Loucy (cell line): ENCODE measurements at regions not wholly inside any gene's neighbourhood (a gene's known extent, or its start where the extent isn't known, plus 50 kb on each side); places are given as distances from the start of the nearest gene placed in this dataset.

Source experiments
- H2AFZ ChIP-seq: fragments of 200-600 bp; sonication (generic); 2 replicates; pipeline ENCODE4 v1.6.0; 2016; ENCODE audit warnings: antibody characterized with exemption, mild to moderate bottlenecking, low read length, moderate library complexity
- H3F3A ChIP-seq: fragments of 200-600 bp; 2 replicates; pipeline ENCODE4 v1.6.0; 2016; ENCODE audit warnings: antibody characterized with exemption, low read depth, mild to moderate bottlenecking
- H3K27me3 ChIP-seq: fragments of 200-600 bp; sonication (generic); 2 replicates; pipeline ENCODE4 v1.6.1; 2014; ENCODE audit warnings: low read length, mild to moderate bottlenecking; ENCODE audit not compliant: insufficient read depth, poor library complexity, severe bottlenecking
- H3K36me3 ChIP-seq: fragments of 200-600 bp; sonication (generic); 2 replicates; pipeline ENCODE4 v1.6.1; 2016; ENCODE audit warnings: low read length; ENCODE audit not compliant: insufficient read depth
- H3K4me1 ChIP-seq: fragments of 200-600 bp; sonication (generic); 2 replicates; pipeline ENCODE4 v1.5.1; 2014; ENCODE audit warnings: low read length, mild to moderate bottlenecking; ENCODE audit not compliant: insufficient read depth, poor library complexity, severe bottlenecking
- H3K4me2 ChIP-seq: fragments of 200-600 bp; sonication (generic); 2 replicates; pipeline ENCODE4 v1.6.0; 2014; ENCODE audit warnings: antibody characterized with exemption, low read length, low read depth, mild to moderate bottlenecking; ENCODE audit not compliant: poor library complexity, severe bottlenecking
- H3K4me3 ChIP-seq: fragments of 200-600 bp; sonication (generic); 2 replicates; pipeline ENCODE4 v1.5.1; 2014; ENCODE audit warnings: low read length, mild to moderate bottlenecking, mixed read lengths; ENCODE audit not compliant: poor library complexity, severe bottlenecking
- H3K79me2 ChIP-seq: fragments of 200-600 bp; sonication (generic); 2 replicates; pipeline ENCODE4 v1.6.1; 2014; ENCODE audit warnings: low read length; ENCODE audit not compliant: insufficient read depth
- H3K9ac ChIP-seq: fragments of 200-600 bp; sonication (generic); 2 replicates; pipeline ENCODE4 v1.6.0; 2014; ENCODE audit warnings: mild to moderate bottlenecking, low read depth, low read length, moderate library complexity; ENCODE audit not compliant: poor library complexity, severe bottlenecking
- H3K9me2 ChIP-seq: fragments of 200-600 bp; sonication (generic); replicated peaks from 2 replicates; pipeline ENCODE4 v1.6.1; 2016; ENCODE audit warnings: low read depth, low read length, mixed read lengths
- H3K9me3 ChIP-seq: fragments of 200-600 bp; sonication (generic); 2 replicates; pipeline ENCODE4 v1.6.1; 2014; ENCODE audit warnings: mild to moderate bottlenecking, antibody characterized with exemption, low read length, low read depth; ENCODE audit not compliant: insufficient read depth
- H4K20me1 ChIP-seq: fragments of 200-600 bp; sonication (generic); 2 replicates; pipeline ENCODE4 v1.6.0; 2014; ENCODE audit warnings: antibody characterized with exemption, low read length, mild to moderate bottlenecking; ENCODE audit not compliant: insufficient read depth, poor library complexity, severe bottlenecking
- EZH2phosphoT487 ChIP-seq: fragments of 200-600 bp; IDR thresholded peaks from 2 replicates; pipeline ENCODE4 v1.6.1; 2018; ENCODE audit warnings: antibody characterized with exemption, mild to moderate bottlenecking, moderate library complexity, borderline replicate concordance
- TF ChIP-seq, protein P1 (sequence below): fragments of 200-600 bp; sonication (generic); conservative IDR thresholded peaks from 2 replicates; pipeline ENCODE4 v1.5.1; 2014; ENCODE audit warnings: mild to moderate bottlenecking, antibody characterized with exemption, low read length

DNA sequence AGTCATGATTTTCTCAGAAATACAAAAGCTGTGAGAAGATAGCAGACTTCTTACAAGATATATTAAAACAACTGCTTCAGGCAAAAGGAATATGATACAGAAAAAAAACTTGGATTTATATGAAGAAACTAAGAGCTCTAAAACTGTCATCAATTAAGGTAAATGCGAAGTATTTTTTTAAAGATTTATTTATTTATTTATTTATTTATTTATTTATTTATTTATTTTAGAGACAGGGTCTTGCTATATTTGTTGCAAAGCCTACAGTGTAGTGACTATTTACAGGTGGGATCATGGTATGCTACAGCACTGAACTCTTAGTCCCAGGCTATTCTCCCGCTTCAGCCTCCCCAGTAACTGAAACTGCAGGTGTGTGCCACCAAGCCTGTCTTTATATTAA, 274.3 kb upstream of the BCHE start:
- TF ChIP-seq EZH2phosphoT487: no peak
- TF ChIP-seq, protein P1, sequence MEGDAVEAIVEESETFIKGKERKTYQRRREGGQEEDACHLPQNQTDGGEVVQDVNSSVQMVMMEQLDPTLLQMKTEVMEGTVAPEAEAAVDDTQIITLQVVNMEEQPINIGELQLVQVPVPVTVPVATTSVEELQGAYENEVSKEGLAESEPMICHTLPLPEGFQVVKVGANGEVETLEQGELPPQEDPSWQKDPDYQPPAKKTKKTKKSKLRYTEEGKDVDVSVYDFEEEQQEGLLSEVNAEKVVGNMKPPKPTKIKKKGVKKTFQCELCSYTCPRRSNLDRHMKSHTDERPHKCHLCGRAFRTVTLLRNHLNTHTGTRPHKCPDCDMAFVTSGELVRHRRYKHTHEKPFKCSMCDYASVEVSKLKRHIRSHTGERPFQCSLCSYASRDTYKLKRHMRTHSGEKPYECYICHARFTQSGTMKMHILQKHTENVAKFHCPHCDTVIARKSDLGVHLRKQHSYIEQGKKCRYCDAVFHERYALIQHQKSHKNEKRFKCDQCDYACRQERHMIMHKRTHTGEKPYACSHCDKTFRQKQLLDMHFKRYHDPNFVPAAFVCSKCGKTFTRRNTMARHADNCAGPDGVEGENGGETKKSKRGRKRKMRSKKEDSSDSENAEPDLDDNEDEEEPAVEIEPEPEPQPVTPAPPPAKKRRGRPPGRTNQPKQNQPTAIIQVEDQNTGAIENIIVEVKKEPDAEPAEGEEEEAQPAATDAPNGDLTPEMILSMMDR: no peak
- no peak overlapping the region for H3K4me2 ChIP-seq
- no peaks in the 10 kb centered on the region for H3K36me3 ChIP-seq
- H3K79me2 ChIP-seq: no peaks in the 10 kb centered on the region
- H3K9me2 ChIP-seq: no peaks in the 10 kb centered on the region
- no peak overlapping the region for H3K9ac ChIP-seq
- no peaks in the 10 kb centered on the region for H3K4me1 ChIP-seq
- H3F3A ChIP-seq: no peaks in the 10 kb centered on the region
- no peaks in the 10 kb centered on the region for H4K20me1 ChIP-seq
- no peaks in the 10 kb centered on the region for H3K27me3 ChIP-seq
- no peak overlapping the region for H2AFZ ChIP-seq
- no peaks in the 10 kb centered on the region for H3K9me3 ChIP-seq
- no peak overlapping the region for H3K4me3 ChIP-seq

DNA sequence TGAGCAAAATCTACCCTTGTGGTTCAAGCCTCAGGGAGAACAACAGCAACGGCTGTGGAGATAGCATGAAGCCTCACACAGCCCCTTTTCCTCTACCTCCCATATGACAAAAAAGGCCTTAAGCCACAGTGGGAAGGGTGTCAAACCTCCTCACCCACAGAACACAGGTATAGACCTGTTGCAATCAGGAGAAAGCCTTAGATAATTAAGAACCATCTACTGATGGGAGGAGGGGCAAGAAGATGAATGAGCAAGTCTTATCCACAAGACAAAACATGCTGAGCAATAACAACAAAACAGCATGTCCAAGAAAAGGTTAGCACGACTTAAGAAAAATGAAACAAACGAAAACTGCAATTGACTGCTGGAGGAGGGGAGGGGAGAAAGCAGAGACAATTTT, 272.9 kb upstream of the BCHE start:
- H3K4me1 ChIP-seq: no peaks in the 10 kb centered on the region
- no peak overlapping the region for H3K9ac ChIP-seq
- no peaks in the 10 kb centered on the region for H3K79me2 ChIP-seq
- no peak overlapping the region for H2AFZ ChIP-seq
- no peak overlapping the region for H3K4me2 ChIP-seq
- H4K20me1 ChIP-seq: no peaks in the 10 kb centered on the region
- no peaks in the 10 kb centered on the region for H3K27me3 ChIP-seq
- H3K36me3 ChIP-seq: no peaks in the 10 kb centered on the region
- H3K9me3 ChIP-seq: no peaks in the 10 kb centered on the region
- TF ChIP-seq, protein P1: no peak
- no peak for TF ChIP-seq EZH2phosphoT487
- H3F3A ChIP-seq: no peaks in the 10 kb centered on the region
- no peak overlapping the region for H3K4me3 ChIP-seq
- no peaks in the 10 kb centered on the region for H3K9me2 ChIP-seq

DNA sequence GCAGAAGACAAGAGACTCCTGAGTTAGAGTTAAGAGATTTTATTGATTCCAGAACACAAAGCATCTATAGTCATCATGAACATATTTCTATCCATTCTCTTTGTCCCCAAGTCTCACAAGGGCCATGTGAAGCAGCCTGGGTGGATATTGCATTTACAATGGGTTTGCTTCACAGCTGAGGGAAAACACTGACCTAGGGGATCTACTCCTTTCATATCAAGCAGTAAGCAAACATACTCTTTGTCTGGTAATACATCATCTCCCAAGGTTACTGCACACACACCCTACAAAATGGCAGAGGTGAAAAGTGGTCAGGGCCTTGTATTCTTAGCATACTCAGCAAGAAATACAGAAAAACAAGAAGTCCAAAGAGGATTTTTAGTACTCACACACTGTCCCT, 267.7 kb upstream of the BCHE start:
- Histone ChIP-seq H3K4me3 (no peak overlapping the region), H3K9me2 (no peaks in the 10 kb centered on the region), H3K79me2 (no peaks in the 10 kb centered on the region), H4K20me1 (no peaks in the 10 kb centered on the region), H3K36me3 (no peaks in the 10 kb centered on the region), H3K4me2 (no peak overlapping the region), H3K4me1 (no peaks in the 10 kb centered on the region), H3K27me3 (no peaks in the 10 kb centered on the region), H3F3A (no peaks in the 10 kb centered on the region), H3K9ac (no peak overlapping the region), H3K9me3 (no peaks in the 10 kb centered on the region), H2AFZ (no peak overlapping the region)
- no peak for TF ChIP-seq EZH2phosphoT487
- TF ChIP-seq, protein P1: no peak
